Activated naive CD8-positive, alpha-beta T cell treated with anti-CD3 and anti-CD28 coated beads, Interleukin-2, amount 10 ng/mL, durations not matched to agents 7 days and 5 days (primary cell): ENCODE measurements at regions not wholly inside any gene's neighbourhood (a gene's known extent, or its start where the extent isn't known, plus 50 kb on each side); places are given as distances from the start of the nearest gene placed in this dataset.

ENCODE experiments used
- ATAC-seq: fragments of 150-1000 bp; cut with Tn5 transposase; one replicate; pipeline ENCODE4 v1.10.0; 2021; ENCODE audit warnings: low read depth, moderate library complexity
- POLR2A ChIA-PET: fragments of 350-600 bp; sonication (Branson Sonifier 250); formaldehyde crosslinking; loops from one replicate; lab custom pipeline; 2021; ENCODE audit warnings: antibody characterized with exemption; lab: Charles Lee
- DNase-seq: peaks from one replicate; pipeline ENCODE4 v3.0.0; 2021
- H3K27ac Mint-ChIP-seq: one replicate; pipeline ENCODE4 v1.8.0; 2022; ENCODE audit warnings: mild to moderate bottlenecking, mixed read lengths
- H3K27me3 Mint-ChIP-seq: one replicate; pipeline ENCODE4 v1.8.0; 2022; ENCODE audit warnings: mild to moderate bottlenecking, moderate library complexity, mixed read lengths
- H3K36me3 Mint-ChIP-seq: one replicate; pipeline ENCODE4 v1.8.0; 2021; ENCODE audit warnings: mild to moderate bottlenecking, mixed read lengths
- H3K4me1 Mint-ChIP-seq: one replicate; pipeline ENCODE4 v1.8.0; 2021; ENCODE audit warnings: mixed read lengths
- H3K4me3 Mint-ChIP-seq: one replicate; pipeline ENCODE4 v1.8.0; 2022; ENCODE audit warnings: mild to moderate bottlenecking, moderate library complexity, mixed read lengths
- H3K9me3 Mint-ChIP-seq: one replicate; pipeline ENCODE4 v1.8.0; 2021; ENCODE audit warnings: mixed read lengths

GRCh38 chr6:163943607-163944385 is 529.3 kb downstream of the QKI start:
- Mint-ChIP-seq H3K27me3 (peaks cover 32% of the 10 kb centered on the region), H3K27ac (no peak overlapping the region), H3K4me3 (no peak overlapping the region), H3K36me3 (no peaks in the 10 kb centered on the region), H3K4me1 (no peaks in the 10 kb centered on the region), H3K9me3 (no peaks in the 10 kb centered on the region)
- ATAC-seq (no peak), DNase-seq (no peak)
- POLR2A ChIA-PET, result no interaction called here

- Mint-ChIP-seq H3K27me3 (peaks cover 32% of the 10 kb centered on the region), H3K36me3 (no peaks in the 10 kb centered on the region), H3K27ac (no peak overlapping the region), H3K9me3 (no peaks in the 10 kb centered on the region), H3K4me3 (no peak overlapping the region), H3K4me1 (no peaks in the 10 kb centered on the region)
- no peak for DNase-seq
- POLR2A ChIA-PET, result no interaction called here
- ATAC-seq, result no peak
Measured at GRCh38 chr6:163942790-163943189, 528.3 kb downstream of the QKI start.

GRCh38 chr6:163941624-163941976 is 527.1 kb downstream of the QKI start:
- no peak overlapping the region for H3K27ac Mint-ChIP-seq
- POLR2A ChIA-PET, result no interaction called here
- peaks cover 32% of the 10 kb centered on the region for H3K27me3 Mint-ChIP-seq
- DNase-seq, result no peak
- H3K4me3 Mint-ChIP-seq, result no peak overlapping the region
- H3K36me3 Mint-ChIP-seq, result no peaks in the 10 kb centered on the region
- H3K9me3 Mint-ChIP-seq, result no peaks in the 10 kb centered on the region
- no peaks in the 10 kb centered on the region for H3K4me1 Mint-ChIP-seq
- no peak for ATAC-seq

- ATAC-seq, result no peak
- H3K27ac Mint-ChIP-seq, result no peak overlapping the region
- no peak for DNase-seq
- H3K9me3 Mint-ChIP-seq, result no peaks in the 10 kb centered on the region
- H3K36me3 Mint-ChIP-seq, result no peaks in the 10 kb centered on the region
- H3K4me3 Mint-ChIP-seq, result no peak overlapping the region
- H3K4me1 Mint-ChIP-seq, result no peaks in the 10 kb centered on the region
- POLR2A ChIA-PET, result no interaction called here
- peaks cover 32% of the 10 kb centered on the region for H3K27me3 Mint-ChIP-seq
Measured at GRCh38 chr6:163940705-163941623, 526.4 kb downstream of the QKI start.

GRCh38 chr6:163937071-163937470 is 522.6 kb downstream of the QKI start:
- H3K9me3 Mint-ChIP-seq, result no peaks in the 10 kb centered on the region
- no peak for ATAC-seq
- H3K4me3 Mint-ChIP-seq, result no peak overlapping the region
- no peak for DNase-seq
- H3K27me3 Mint-ChIP-seq, result peaks cover 15% of the 10 kb centered on the region
- POLR2A ChIA-PET, result no interaction called here
- H3K27ac Mint-ChIP-seq, result no peak overlapping the region
- no peaks in the 10 kb centered on the region for H3K36me3 Mint-ChIP-seq
- H3K4me1 Mint-ChIP-seq, result no peaks in the 10 kb centered on the region

GRCh38 chr6:163935158-163935762 is 520.7 kb downstream of the QKI start:
- H3K36me3 Mint-ChIP-seq, result no peaks in the 10 kb centered on the region
- H3K27ac Mint-ChIP-seq, result no peak overlapping the region
- POLR2A ChIA-PET, result no interaction called here
- no peaks in the 10 kb centered on the region for H3K9me3 Mint-ChIP-seq
- ATAC-seq (no peak), DNase-seq (no peak)
- peaks cover 12% of the 10 kb centered on the region for H3K27me3 Mint-ChIP-seq
- no peaks in the 10 kb centered on the region for H3K4me1 Mint-ChIP-seq
- H3K4me3 Mint-ChIP-seq, result no peak overlapping the region

GRCh38 chr6:163930012-163930411 is 515.5 kb downstream of the QKI start:
- DNase-seq (no peak), ATAC-seq (no peak)
- Mint-ChIP-seq H3K27ac (no peak overlapping the region), H3K4me1 (no peaks in the 10 kb centered on the region), H3K27me3 (peaks cover 4% of the 10 kb centered on the region), H3K4me3 (no peak overlapping the region), H3K36me3 (no peaks in the 10 kb centered on the region), H3K9me3 (no peaks in the 10 kb centered on the region)
- POLR2A ChIA-PET, result no interaction called here

GRCh38 chr6:163929538-163929937 is 515.0 kb downstream of the QKI start:
- Mint-ChIP-seq H3K9me3 (no peaks in the 10 kb centered on the region), H3K27ac (no peak overlapping the region), H3K27me3 (peaks cover 2% of the 10 kb centered on the region), H3K36me3 (no peaks in the 10 kb centered on the region), H3K4me1 (no peaks in the 10 kb centered on the region), H3K4me3 (no peak overlapping the region)
- POLR2A ChIA-PET, result no interaction called here
- no peak for DNase-seq
- no peak for ATAC-seq

GRCh38 chr6:163926642-163927041 is 512.1 kb downstream of the QKI start:
- DNase-seq (no peak), ATAC-seq (no peak)
- H3K9me3 Mint-ChIP-seq, result no peaks in the 10 kb centered on the region
- no peaks in the 10 kb centered on the region for H3K27me3 Mint-ChIP-seq
- no peaks in the 10 kb centered on the region for H3K36me3 Mint-ChIP-seq
- no peak overlapping the region for H3K4me3 Mint-ChIP-seq
- POLR2A ChIA-PET, result no interaction called here
- no peaks in the 10 kb centered on the region for H3K4me1 Mint-ChIP-seq
- H3K27ac Mint-ChIP-seq, result no peak overlapping the region

GRCh38 chr6:163925839-163926238 is 511.3 kb downstream of the QKI start:
- H3K4me1 Mint-ChIP-seq, result no peaks in the 10 kb centered on the region
- POLR2A ChIA-PET, result no interaction called here
- H3K9me3 Mint-ChIP-seq, result no peaks in the 10 kb centered on the region
- H3K27me3 Mint-ChIP-seq, result no peaks in the 10 kb centered on the region
- no peak for ATAC-seq
- no peak overlapping the region for H3K4me3 Mint-ChIP-seq
- DNase-seq, result no peak
- no peak overlapping the region for H3K27ac Mint-ChIP-seq
- H3K36me3 Mint-ChIP-seq, result no peaks in the 10 kb centered on the region

GRCh38 chr6:163923658-163924411 is 509.3 kb downstream of the QKI start:
- DNase-seq (no peak), ATAC-seq (no peak)
- POLR2A ChIA-PET, result no interaction called here
- Mint-ChIP-seq H3K27ac (no peak overlapping the region), H3K36me3 (no peaks in the 10 kb centered on the region), H3K9me3 (no peaks in the 10 kb centered on the region), H3K4me3 (no peak overlapping the region), H3K4me1 (no peaks in the 10 kb centered on the region), H3K27me3 (no peaks in the 10 kb centered on the region)

GRCh38 chr6:163922562-163922961 is 508.0 kb downstream of the QKI start:
- Mint-ChIP-seq H3K9me3 (no peaks in the 10 kb centered on the region), H3K4me1 (no peaks in the 10 kb centered on the region), H3K27me3 (no peaks in the 10 kb centered on the region), H3K27ac (no peak overlapping the region), H3K4me3 (no peak overlapping the region), H3K36me3 (no peaks in the 10 kb centered on the region)
- ATAC-seq (no peak), DNase-seq (no peak)
- POLR2A ChIA-PET, result interaction anchor here (0.5 kb wide), 1 partner anchor 14 kb away, joined by 4 read pairs; no protein-coding TSS in a partner anchor

GRCh38 chr6:163919652-163920051 is 505.1 kb downstream of the QKI start:
- no peaks in the 10 kb centered on the region for H3K36me3 Mint-ChIP-seq
- no peak overlapping the region for H3K4me3 Mint-ChIP-seq
- no peaks in the 10 kb centered on the region for H3K4me1 Mint-ChIP-seq
- DNase-seq, result no peak
- peaks cover 2% of the 10 kb centered on the region for H3K27me3 Mint-ChIP-seq
- H3K27ac Mint-ChIP-seq, result no peak overlapping the region
- POLR2A ChIA-PET, result no interaction called here
- no peak for ATAC-seq
- no peaks in the 10 kb centered on the region for H3K9me3 Mint-ChIP-seq
